BLaER1 treated with 17β-estradiol and CSF1 and Interleukin-3, amounts not matched to agents 10 nM and 100 nM (cell line): ENCODE measurements at regions not wholly inside any gene's neighbourhood (a gene's known extent, or its start where the extent isn't known, plus 50 kb on each side); places are given as distances from the start of the nearest gene placed in this dataset.
"Not testable (repeated sequence)": the region's sequence is repeated elsewhere in the genome, so short reads cannot be mapped to it uniquely, and the experiment has no call there.

Experiments
- H3K27ac ChIP-seq, 11 experiments: shearing (Covaris generic); formaldehyde crosslinking; 2 replicates each; pipeline ENCODE4 v1.8.1; 2022
- H3K27me3 ChIP-seq, 11 experiments: shearing (Covaris generic); formaldehyde crosslinking; 2 replicates each; pipeline ENCODE4 v1.8.1; 2022
- H3K36me3 ChIP-seq, 11 experiments: shearing (Covaris generic); formaldehyde crosslinking; 2 replicates each; pipeline ENCODE4 v1.8.1; 2022
- H3K4me1 ChIP-seq, 10 experiments: shearing (Covaris generic); formaldehyde crosslinking; 2 replicates each; pipeline ENCODE4 v1.8.1; 2022
- H3K4me2 ChIP-seq, 11 experiments: shearing (Covaris generic); formaldehyde crosslinking; 2 replicates each; pipeline ENCODE4 v1.8.1; 2022
- H3K4me3 ChIP-seq, 10 experiments: shearing (Covaris generic); formaldehyde crosslinking; 2 replicates each; pipeline ENCODE4 v1.8.1; 2022
- H3K9ac ChIP-seq, 11 experiments: shearing (Covaris generic); formaldehyde crosslinking; 2 replicates each; pipeline ENCODE4 v1.8.1; 2022
- H3K9me3 ChIP-seq, 11 experiments: shearing (Covaris generic); formaldehyde crosslinking; replicated peaks in 1 of 11; 2 replicates each; pipeline ENCODE4 v1.8.1; 2022
- H4K20me1 ChIP-seq, 11 experiments: shearing (Covaris generic); formaldehyde crosslinking; 2 replicates each; pipeline ENCODE4 v1.8.1; 2022
- Cebpa-rat ChIP-seq, 11 experiments: shearing (Covaris generic); IDR thresholded peaks; 2 replicates each; pipeline ENCODE4 v1.8.1; 2022

GRCh38 chr15:37375519-37375918, 275.2 kb upstream of the MEIS2 start:
- Histone ChIP-seq H3K36me3 (no peaks in the 10 kb centered on the region), H3K27ac (no peak overlapping the region), H3K4me1 (no peaks in the 10 kb centered on the region), H3K9ac (no peak overlapping the region), H4K20me1 (no peaks in the 10 kb centered on the region), H3K4me3 (no peak overlapping the region), H3K9me3 (no peaks in the 10 kb centered on the region), H3K4me2 (no peak overlapping the region), H3K27me3 (no peaks in the 10 kb centered on the region)
- no peak for TF ChIP-seq Cebpa-rat (IDR thresholded peaks at IDR 0.05)

GRCh38 chr15:37377428-37377827, 277.1 kb upstream of the MEIS2 start:
- Histone ChIP-seq H3K27me3 (no peaks in the 10 kb centered on the region), H4K20me1 (no peaks in the 10 kb centered on the region), H3K4me1 (no peaks in the 10 kb centered on the region), H3K27ac (no peak overlapping the region), H3K9me3 (no peaks in the 10 kb centered on the region), H3K4me2 (no peak overlapping the region), H3K9ac (no peak overlapping the region), H3K36me3 (no peaks in the 10 kb centered on the region), H3K4me3 (no peak overlapping the region)
- no peak for TF ChIP-seq Cebpa-rat (IDR thresholded peaks at IDR 0.05)

- Histone ChIP-seq H3K9me3 (peaks cover 6 to 16% (median 14%) of the 10 kb centered on the region in 11 experiments), H3K4me1 (no peaks in the 10 kb centered on the region), H3K9ac (no peak overlapping the region), H3K27me3 (no peaks in the 10 kb centered on the region), H3K36me3 (no peaks in the 10 kb centered on the region; a peak in 1 of 22 replicates), H3K4me2 (no peak overlapping the region), H4K20me1 (no peaks in the 10 kb centered on the region), H3K4me3 (no peak overlapping the region), H3K27ac (no peak overlapping the region)
- TF ChIP-seq Cebpa-rat (IDR thresholded peaks at IDR 0.05), result no peak
Measured at GRCh38 chr15:37394402-37395099, 294.2 kb upstream of the MEIS2 start.

- H3K9me3 ChIP-seq, result peaks cover under 1 to 11% (median 8%) of the 10 kb centered on the region in 11 experiments; a peak in 17 of 22 replicates
- H3K36me3 ChIP-seq, result no peaks in the 10 kb centered on the region
- no peak overlapping the region for H3K4me2 ChIP-seq
- H3K27me3 ChIP-seq, result no peaks in the 10 kb centered on the region
- H4K20me1 ChIP-seq, result no peaks in the 10 kb centered on the region
- no peak for TF ChIP-seq Cebpa-rat (IDR thresholded peaks at IDR 0.05)
- H3K27ac ChIP-seq, result no peak overlapping the region
- no peak overlapping the region for H3K4me3 ChIP-seq
- H3K4me1 ChIP-seq, result no peaks in the 10 kb centered on the region
- no peak overlapping the region for H3K9ac ChIP-seq
Measured at GRCh38 chr15:37395100-37395468, 294.7 kb upstream of the MEIS2 start.

GRCh38 chr15:37397266-37398022, 297.1 kb upstream of the MEIS2 start:
- Histone ChIP-seq H3K27me3 (no peaks in the 10 kb centered on the region), H3K9ac (no peak overlapping the region), H3K4me2 (no peak overlapping the region), H3K27ac (no peak overlapping the region), H3K4me3 (no peak overlapping the region), H4K20me1 (no peaks in the 10 kb centered on the region), H3K4me1 (no peaks in the 10 kb centered on the region), H3K36me3 (no peaks in the 10 kb centered on the region), H3K9me3 (no peaks in the 10 kb centered on the region)
- no peak for TF ChIP-seq Cebpa-rat (IDR thresholded peaks at IDR 0.05)

- no peaks in the 10 kb centered on the region for H3K27me3 ChIP-seq
- H3K36me3 ChIP-seq, result no peaks in the 10 kb centered on the region
- H3K9ac ChIP-seq, result no peak overlapping the region
- H3K9me3 ChIP-seq, result no peaks in the 10 kb centered on the region; a peak in 1 of 22 replicates
- no peak overlapping the region for H3K27ac ChIP-seq
- H3K4me3 ChIP-seq, result no peak overlapping the region
- no peaks in the 10 kb centered on the region for H3K4me1 ChIP-seq
- no peak for TF ChIP-seq Cebpa-rat (IDR thresholded peaks at IDR 0.05)
- no peak overlapping the region for H3K4me2 ChIP-seq
- no peaks in the 10 kb centered on the region for H4K20me1 ChIP-seq
Measured at GRCh38 chr15:37416103-37416502, 315.8 kb upstream of the MEIS2 start.

GRCh38 chr15:37425541-37425940, 325.2 kb upstream of the MEIS2 start:
- no peaks in the 10 kb centered on the region for H3K27me3 ChIP-seq
- H3K9me3 ChIP-seq, result no peaks in the 10 kb centered on the region
- H3K4me3 ChIP-seq, result no peak overlapping the region
- no peak overlapping the region for H3K27ac ChIP-seq
- H3K9ac ChIP-seq, result no peak overlapping the region
- H3K4me1 ChIP-seq, result no peaks in the 10 kb centered on the region
- no peak for TF ChIP-seq Cebpa-rat (IDR thresholded peaks at IDR 0.05)
- no peak overlapping the region for H3K4me2 ChIP-seq
- no peaks in the 10 kb centered on the region for H3K36me3 ChIP-seq
- H4K20me1 ChIP-seq, result no peaks in the 10 kb centered on the region

GRCh38 chr15:37427393-37427792, 327.0 kb upstream of the MEIS2 start:
- H3K36me3 ChIP-seq, H4K20me1 ChIP-seq, H3K9ac ChIP-seq, H3K4me1 ChIP-seq, H3K9me3 ChIP-seq, H3K27ac ChIP-seq, H3K4me2 ChIP-seq, H3K27me3 ChIP-seq, H3K4me3 ChIP-seq: not testable (repeated sequence)

- H3K4me3 ChIP-seq, result no peak overlapping the region
- H3K27me3 ChIP-seq, result no peaks in the 10 kb centered on the region
- H3K36me3 ChIP-seq, result no peaks in the 10 kb centered on the region
- H3K27ac ChIP-seq, result no peak overlapping the region
- no peak for TF ChIP-seq Cebpa-rat (IDR thresholded peaks at IDR 0.05)
- no peak overlapping the region for H3K9ac ChIP-seq
- H3K4me2 ChIP-seq, result no peak overlapping the region
- H4K20me1 ChIP-seq, result no peaks in the 10 kb centered on the region
- no peaks in the 10 kb centered on the region for H3K4me1 ChIP-seq
- H3K9me3 ChIP-seq, result peaks cover 5 to 12% (median 6%) of the 10 kb centered on the region in 11 experiments
Measured at GRCh38 chr15:37446921-37447320, 346.6 kb upstream of the MEIS2 start.

- Histone ChIP-seq H3K4me2 (no peak overlapping the region), H4K20me1 (no peaks in the 10 kb centered on the region), H3K4me3 (no peak overlapping the region), H3K27me3 (no peaks in the 10 kb centered on the region), H3K4me1 (no peaks in the 10 kb centered on the region), H3K9ac (no peak overlapping the region), H3K36me3 (no peaks in the 10 kb centered on the region; a peak in 1 of 22 replicates), H3K9me3 (peaks cover 20 to 29% (median 22%) of the 10 kb centered on the region in 11 experiments), H3K27ac (no peak overlapping the region)
- no peak for TF ChIP-seq Cebpa-rat (IDR thresholded peaks at IDR 0.05)
Measured at GRCh38 chr15:37452498-37452897, 352.1 kb upstream of the MEIS2 start.
